NCI-H2107 treated with DMSO at 0.1 percent for 48 hours (cell line): ENCODE measurements at regions not wholly inside any gene's neighbourhood (a gene's known extent, or its start where the extent isn't known, plus 50 kb on each side); places are given as distances from the start of the nearest gene placed in this dataset.
"Not testable (repeated sequence)": the region's sequence is repeated elsewhere in the genome, so short reads cannot be mapped to it uniquely, and the experiment has no call there.

ENCODE experiments used
- DNase-seq: peaks from one replicate; lab custom pipeline; 2025; ENCODE audit not compliant: unreplicated experiment; lab: John Stamatoyannopoulos, UW

DNA sequence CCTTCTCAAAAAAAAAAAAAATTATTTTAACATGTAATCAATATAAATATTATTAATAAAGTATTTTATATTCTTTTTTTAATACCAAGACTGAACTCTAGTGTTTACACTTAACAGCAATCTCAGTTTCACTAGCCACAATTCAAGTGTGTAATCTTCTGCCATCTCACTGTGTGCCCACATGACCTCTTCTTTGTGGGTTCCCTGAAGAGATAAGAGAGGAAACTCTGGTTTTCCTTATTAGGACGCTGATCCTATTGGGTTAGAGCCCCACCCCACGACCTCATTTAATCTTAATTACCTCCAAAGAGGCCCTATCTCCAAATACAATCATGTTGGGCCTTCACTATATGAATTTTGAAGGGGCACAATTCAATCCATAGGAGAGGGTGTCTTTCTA lies 177.6 kb downstream of the STK31 start:
- DNase-seq, result no peak

- DNase-seq, result no peak
Observed at GRCh38 chr7:23888958-23889357, 178.9 kb downstream of the STK31 start.

DNA sequence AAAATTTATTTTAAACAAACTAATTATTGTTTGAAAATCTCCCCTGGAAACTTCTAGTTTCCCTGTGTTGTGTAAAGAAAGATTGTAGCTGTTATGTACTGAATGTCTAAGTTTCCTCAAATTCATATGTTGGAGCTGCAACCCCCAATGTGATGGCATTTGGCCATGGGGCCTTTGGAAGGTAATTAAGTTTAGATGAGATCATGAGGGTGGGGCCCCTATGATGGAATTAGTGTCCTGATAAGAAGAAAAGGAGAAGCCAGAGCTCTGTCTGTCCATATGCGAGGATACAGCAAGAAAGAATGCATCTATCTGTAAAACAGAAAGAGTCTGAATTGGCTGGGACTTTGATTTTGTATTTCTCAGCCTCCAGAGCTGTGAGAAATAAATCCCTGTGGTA lies 179.5 kb downstream of the STK31 start:
- no peak for DNase-seq

GRCh38 chr7:23892019-23892418 lies 182.0 kb downstream of the STK31 start:
- DNase-seq, result no peak

GRCh38 chr7:23893176-23893941 lies 183.3 kb downstream of the STK31 start:
- DNase-seq, result no peak

DNA sequence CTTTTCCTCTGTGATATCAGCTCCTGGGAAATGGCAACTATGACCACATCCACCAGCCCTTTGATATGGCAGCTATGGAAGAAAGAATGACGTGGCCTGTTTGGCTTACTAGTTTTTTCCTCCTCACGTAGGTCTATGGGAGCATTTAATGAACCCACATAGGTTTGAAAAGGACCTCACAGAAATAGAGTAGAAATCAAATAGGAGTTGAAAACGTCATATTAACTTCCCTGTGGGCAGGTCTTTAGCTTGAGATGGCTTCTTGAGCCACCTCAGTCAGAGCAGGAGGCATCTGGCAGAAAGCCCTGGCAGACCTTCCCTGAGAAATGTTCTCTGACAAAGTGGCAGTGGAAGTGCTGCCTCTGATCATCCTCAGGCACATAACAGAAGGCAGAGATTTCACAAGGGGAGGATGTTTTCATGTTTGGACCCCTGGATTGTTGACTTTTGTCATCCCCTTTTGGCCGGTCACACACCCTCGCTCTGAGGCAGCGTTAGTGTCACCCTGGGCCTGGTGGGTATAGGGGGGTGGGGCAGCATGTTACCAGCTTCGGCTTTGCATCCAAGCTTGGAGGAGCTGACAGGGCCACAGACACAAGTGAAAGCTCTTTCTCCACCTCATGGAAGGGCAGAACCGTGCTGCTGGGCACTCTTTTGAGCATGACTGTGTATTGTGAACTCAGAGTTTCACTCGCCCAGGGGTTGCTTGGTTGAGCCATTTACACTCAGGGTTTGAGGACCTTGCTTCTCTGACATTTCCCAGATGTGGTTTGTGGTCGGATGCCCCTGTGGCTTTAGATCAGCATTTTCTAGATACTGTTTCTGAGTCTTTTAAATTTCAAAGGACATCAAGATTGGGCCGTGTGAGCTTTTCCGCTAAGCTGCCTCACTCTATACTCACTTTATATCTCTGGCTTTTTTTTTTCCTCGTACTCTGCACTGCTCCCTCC lies 184.2 kb downstream of the STK31 start:
- DNase-seq, result no peak

DNA sequence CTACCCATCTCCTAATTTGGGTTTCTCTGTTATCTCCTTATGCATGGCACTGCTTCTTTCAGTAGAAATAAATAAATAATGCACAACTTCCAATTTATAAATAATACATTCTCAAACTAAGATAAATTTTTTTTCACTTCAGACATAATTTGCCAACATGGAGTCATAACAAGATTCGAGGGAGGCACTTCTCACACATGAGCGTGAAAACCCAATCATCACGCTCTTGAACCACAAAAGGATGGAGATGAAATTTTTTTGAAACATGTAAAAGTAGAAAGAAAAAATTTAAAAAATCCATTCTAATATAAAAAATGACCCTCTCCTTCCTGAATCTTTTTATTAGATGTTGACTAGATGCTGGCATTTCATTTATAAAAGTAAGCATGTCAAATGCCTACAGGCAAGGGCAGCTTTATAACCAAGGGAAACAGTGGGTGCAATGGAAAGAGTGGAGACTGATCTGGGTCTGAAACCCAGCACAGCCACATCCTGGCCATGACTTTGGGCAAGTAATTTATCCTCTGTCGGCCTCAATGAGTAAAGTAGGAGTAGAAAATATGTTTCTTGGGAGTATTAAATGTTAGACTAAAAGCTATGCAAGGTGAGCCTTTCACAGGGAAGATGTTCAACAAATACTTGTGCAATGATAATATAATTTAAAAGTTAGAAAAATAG lies 185.0 kb downstream of the STK31 start:
- DNase-seq, result no peak

GRCh38 chr7:23895666-23896096 lies 185.7 kb downstream of the STK31 start:
- no peak for DNase-seq

DNA sequence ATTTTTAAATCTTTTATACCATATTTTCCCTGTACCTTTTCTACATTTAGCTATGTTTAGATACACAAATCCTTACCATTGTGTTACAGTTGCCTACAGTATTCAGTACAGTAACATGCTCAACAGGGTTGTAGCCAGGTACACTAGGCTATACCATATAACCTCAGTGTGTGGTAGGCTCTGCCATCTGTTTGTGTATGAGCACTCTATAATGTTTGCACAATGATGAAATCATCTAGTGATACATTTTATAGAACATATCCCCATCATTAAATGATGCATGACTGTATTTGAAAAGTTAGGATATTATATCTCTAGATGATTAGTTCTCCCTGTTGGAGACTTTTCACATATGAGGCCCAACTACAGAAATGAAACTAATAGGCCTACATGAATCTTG lies 188.6 kb downstream of the STK31 start:
- no peak for DNase-seq

- DNase-seq, result not testable (repeated sequence)
Observed at GRCh38 chr7:23904901-23905300, 194.9 kb downstream of the STK31 start.

DNA sequence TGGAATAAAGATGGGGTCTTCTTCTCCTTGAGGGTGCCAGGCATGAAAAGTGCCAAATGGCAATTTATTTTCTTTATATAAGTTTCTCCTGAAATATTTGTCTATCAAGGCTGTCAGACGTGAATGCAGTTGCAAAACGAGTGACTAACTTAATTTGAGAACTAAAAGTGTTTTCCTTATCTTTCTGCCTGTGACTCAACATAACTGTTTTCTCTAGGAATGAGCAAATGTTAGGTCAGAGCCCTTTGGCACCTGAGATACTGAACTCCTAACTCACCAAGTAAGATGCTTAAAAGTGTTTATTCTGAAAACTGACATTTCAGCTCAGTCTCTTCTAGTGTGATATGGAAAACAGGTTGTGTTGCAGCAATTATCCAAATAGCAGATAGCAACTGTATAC lies 197.0 kb downstream of the STK31 start:
- no peak for DNase-seq

DNA sequence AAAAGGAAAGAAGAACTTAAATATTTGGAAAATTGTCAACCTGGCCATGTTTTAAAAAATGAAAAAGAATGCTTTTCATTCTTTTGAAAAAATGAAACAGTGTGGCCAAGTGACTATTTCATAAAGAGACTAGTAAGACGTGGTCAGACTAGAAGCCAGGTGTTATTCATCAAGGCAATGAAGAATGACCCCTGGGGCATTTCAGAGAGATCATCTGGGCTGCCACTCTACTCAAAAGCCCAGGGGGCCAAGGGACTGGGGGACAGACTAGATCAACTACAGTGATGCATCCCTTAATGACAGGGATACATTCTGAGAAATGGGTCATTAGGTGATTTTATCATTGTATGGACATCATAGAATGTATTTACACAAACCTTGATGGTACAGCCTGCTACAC lies 199.4 kb downstream of the STK31 start:
- DNase-seq, result no peak

- no peak for DNase-seq
Observed at GRCh38 chr7:23912065-23912464, 202.0 kb downstream of the STK31 start.

GRCh38 chr7:23913016-23913415 lies 203.0 kb downstream of the STK31 start:
- no peak for DNase-seq

DNA sequence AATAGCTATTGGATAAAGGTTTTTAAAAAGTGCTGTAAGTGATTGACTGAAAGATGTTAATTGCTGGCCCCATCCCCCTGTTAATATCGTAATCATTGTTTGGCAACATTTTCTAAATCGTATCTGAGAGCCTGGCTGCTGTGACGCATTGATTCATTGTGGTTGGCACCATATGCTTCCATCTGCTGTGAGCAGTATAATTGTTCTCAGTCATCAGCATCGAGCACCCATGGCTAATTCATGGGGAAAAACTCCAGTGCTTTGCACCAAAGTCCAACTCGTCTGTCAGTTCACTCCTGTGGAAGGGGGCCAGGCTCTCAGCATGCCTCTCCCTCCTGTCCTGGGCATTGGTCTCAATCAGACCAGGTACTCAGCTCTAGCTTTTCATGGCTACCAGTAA lies 205.2 kb downstream of the STK31 start:
- no peak for DNase-seq

DNA sequence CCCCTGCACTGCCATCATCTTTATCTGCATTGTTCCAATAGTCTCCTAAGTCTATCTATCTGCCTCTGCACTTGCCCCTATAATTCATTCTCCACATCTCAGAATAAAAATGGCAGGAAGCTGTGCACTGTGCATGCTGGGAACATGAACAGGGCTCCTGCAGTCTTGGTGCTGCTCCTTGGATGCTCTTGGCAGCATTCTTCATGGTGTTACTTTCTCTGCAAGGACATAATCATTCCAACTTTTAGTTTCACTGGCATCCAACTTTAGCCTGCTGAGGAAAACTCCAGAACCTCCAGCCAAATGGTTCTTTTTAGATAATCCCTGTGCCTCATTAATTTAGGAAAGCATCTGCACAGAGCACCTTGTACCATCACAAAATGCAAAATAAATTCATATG lies 208.3 kb downstream of the STK31 start:
- no peak for DNase-seq

DNA sequence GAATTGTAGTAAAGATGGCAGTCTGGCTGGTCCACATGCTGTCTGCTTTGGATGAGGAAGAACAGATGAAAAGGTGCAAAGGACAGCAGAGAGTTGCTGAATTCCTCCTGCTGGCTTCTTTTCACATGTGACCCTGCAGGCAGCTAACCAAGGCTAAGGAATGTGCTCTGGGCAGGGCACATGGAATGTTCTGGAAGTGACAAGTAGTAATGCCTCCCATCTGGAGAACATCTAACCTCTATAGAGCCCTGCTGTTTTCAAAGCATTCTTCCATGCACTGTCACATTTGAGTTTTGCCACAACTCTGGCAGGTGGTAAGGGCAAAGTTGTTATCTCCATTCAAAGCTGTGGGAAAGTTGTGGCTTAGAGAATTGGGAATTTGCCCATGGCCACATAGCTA lies 208.8 kb downstream of the STK31 start:
- DNase-seq, result no peak

- no peak for DNase-seq
Observed at GRCh38 chr7:23925088-23925487, 215.1 kb downstream of the STK31 start.

GRCh38 chr7:23927709-23928417 lies 217.8 kb downstream of the STK31 start:
- no peak for DNase-seq

- no peak for DNase-seq
Observed at GRCh38 chr7:23928418-23928775, 218.4 kb downstream of the STK31 start.

- DNase-seq, result no peak
Observed at GRCh38 chr7:23930312-23930711, 220.3 kb downstream of the STK31 start.
